GM21737 (cell line): ENCODE measurements at regions not wholly inside any gene's neighbourhood (a gene's known extent, or its start where the extent isn't known, plus 50 kb on each side); places are given as distances from the start of the nearest gene placed in this dataset.

Source experiments
- ATAC-seq: cut with Tn5 transposase; IDR thresholded peaks from one replicate; pipeline ENCODE4 v1.9.1; 2021; ENCODE audit warnings: mild to moderate bottlenecking, moderate library complexity; ENCODE audit not compliant: unreplicated experiment

- no peak for ATAC-seq
Measured at GRCh38 chr5:174356536-174356935, 311.0 kb downstream of the NSG2 start.

- ATAC-seq = no peak
Measured at GRCh38 chr5:174358276-174358675, 312.8 kb downstream of the NSG2 start.

- ATAC-seq = no peak
Measured at GRCh38 chr5:174359071-174359470, 313.6 kb downstream of the NSG2 start.

- no peak for ATAC-seq
Measured at GRCh38 chr5:174362514-174362913, 317.0 kb downstream of the NSG2 start.

- no peak for ATAC-seq
Measured at GRCh38 chr5:174363934-174364333, 318.4 kb downstream of the NSG2 start.

GRCh38 chr5:174364676-174365075 lies 319.2 kb downstream of the NSG2 start:
- ATAC-seq = no peak

GRCh38 chr5:174371600-174372094 lies 326.1 kb downstream of the NSG2 start:
- ATAC-seq = no peak

- ATAC-seq = no peak
Measured at GRCh38 chr5:174374206-174374605, 328.7 kb downstream of the NSG2 start.

- ATAC-seq = no peak
Measured at GRCh38 chr5:174376056-174376455, 330.6 kb downstream of the NSG2 start.

- ATAC-seq = no peak
Measured at GRCh38 chr5:174376726-174377373, 331.3 kb downstream of the NSG2 start.

GRCh38 chr5:174378121-174378874 lies 332.8 kb downstream of the NSG2 start:
- ATAC-seq = no peak

- ATAC-seq = no peak
Measured at GRCh38 chr5:174380311-174380710, 334.8 kb downstream of the NSG2 start.

GRCh38 chr5:174381241-174381640 lies 335.7 kb downstream of the NSG2 start:
- no peak for ATAC-seq

GRCh38 chr5:174383210-174384167 lies 338.0 kb downstream of the NSG2 start:
- no peak for ATAC-seq

GRCh38 chr5:174384509-174384947 lies 339.0 kb downstream of the NSG2 start:
- no peak for ATAC-seq

GRCh38 chr5:174386306-174386705 lies 338.1 kb upstream of the MSX2 start:
- no peak for ATAC-seq

GRCh38 chr5:174386846-174387245 lies 337.5 kb upstream of the MSX2 start:
- no peak for ATAC-seq

GRCh38 chr5:174387448-174387847 lies 336.9 kb upstream of the MSX2 start:
- ATAC-seq = no peak

- ATAC-seq = no peak
Measured at GRCh38 chr5:174392892-174393291, 331.5 kb upstream of the MSX2 start.

- no peak for ATAC-seq
Measured at GRCh38 chr5:174396541-174396940, 327.8 kb upstream of the MSX2 start.

- ATAC-seq = no peak
Measured at GRCh38 chr5:174397206-174397605, 327.2 kb upstream of the MSX2 start.
